ENCODE measurements at regions not wholly inside any gene's neighbourhood (a gene's known extent, or its start where the extent isn't known, plus 50 kb on each side); places are given as distances from the start of the nearest gene placed in this dataset.
"Not testable (repeated sequence)": the region's sequence is repeated elsewhere in the genome, so short reads cannot be mapped to it uniquely, and the experiment has no call there.

DNA sequence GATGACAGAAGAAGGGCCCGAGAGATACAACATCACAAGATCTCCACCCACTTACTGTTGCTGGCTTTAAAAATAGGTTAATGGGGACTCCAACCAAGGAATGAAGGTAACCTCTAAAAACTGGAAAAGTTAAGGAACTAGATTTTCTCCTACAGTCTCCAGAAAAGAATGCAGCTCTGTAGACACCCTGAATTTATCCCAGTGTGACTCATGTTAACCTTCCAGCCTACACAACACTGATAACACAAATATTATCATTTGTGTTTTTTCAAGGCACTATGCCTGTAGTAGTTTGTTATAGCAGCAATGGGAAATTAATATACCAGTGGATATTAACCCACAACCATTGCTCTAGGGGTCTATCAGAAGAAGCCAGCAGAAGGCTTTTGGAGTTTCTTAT is 730.7 kb upstream of the ZP4 start:
- Histone ChIP-seq H3K9me3 (ENCODE audit: insufficient read depth, low read depth, low read length) (no peaks in the 10 kb centered on the region), H3K27ac (ENCODE audit: low read depth, low read length) (no peak overlapping the region), H3K27me3 (ENCODE audit: insufficient read depth, low read length) (no peaks in the 10 kb centered on the region), H3K4me1 (ENCODE audit: insufficient read depth, low read length) (no peaks in the 10 kb centered on the region), H3K4me3 (ENCODE audit: low read length) (no peak overlapping the region), H3K36me3 (ENCODE audit: insufficient read depth, low read length) (no peaks in the 10 kb centered on the region), H3K9ac (ENCODE audit: low read depth, low read length) (no peak overlapping the region)
- no CpG with 5 or more reads among the region's 1 CpG for WGBS

DNA sequence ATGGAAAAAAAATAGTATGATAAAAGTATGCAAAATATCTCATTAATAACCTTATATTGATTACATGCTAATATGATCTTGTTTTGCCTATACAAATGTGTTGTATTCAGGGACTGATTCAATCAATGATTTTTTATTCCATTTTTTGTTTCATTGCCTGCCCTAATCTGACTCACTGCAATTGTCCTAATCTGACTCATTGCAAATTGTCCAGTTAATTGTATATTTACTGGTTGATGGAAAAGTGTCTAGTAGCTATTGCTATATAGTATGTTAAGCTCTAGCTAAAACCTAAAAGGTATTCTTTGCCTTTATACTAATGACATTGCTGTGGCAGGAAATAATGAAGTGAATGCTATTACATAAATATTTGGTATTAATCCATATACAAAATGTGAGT is 728.9 kb upstream of the ZP4 start:
- H3K36me3 ChIP-seq (ENCODE audit: insufficient read depth, low read length): no peaks in the 10 kb centered on the region
- H3K4me1 ChIP-seq (ENCODE audit: insufficient read depth, low read length): no peaks in the 10 kb centered on the region
- H3K27ac ChIP-seq (ENCODE audit: low read depth, low read length): no peak overlapping the region
- no peak overlapping the region for H3K9ac ChIP-seq (ENCODE audit: low read depth, low read length)
- no peaks in the 10 kb centered on the region for H3K27me3 ChIP-seq (ENCODE audit: insufficient read depth, low read length)
- no peaks in the 10 kb centered on the region for H3K9me3 ChIP-seq (ENCODE audit: insufficient read depth, low read depth, low read length)
- H3K4me3 ChIP-seq (ENCODE audit: low read length): no peak overlapping the region

DNA sequence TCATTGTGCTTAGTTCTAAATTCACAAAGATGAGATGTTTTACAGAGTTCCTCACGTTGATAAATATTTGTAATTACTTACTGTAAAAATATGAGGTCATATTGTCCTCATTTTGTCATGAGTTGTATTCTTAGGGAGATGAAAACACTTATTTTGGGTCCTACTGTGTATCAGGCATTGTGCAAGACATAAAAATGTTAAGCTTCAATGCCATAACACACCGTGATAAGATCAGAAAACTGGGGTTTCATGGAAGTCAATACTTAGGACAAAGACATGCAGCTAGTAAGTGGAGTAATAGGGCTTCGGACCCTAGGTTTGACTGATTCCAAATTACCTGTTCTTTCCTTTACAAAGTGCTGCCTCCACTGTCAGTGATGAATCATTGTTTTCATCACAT is 720.7 kb upstream of the ZP4 start:
- Histone ChIP-seq H3K4me1 (ENCODE audit: insufficient read depth, low read length) (0 out of 2 replicates have a peak, but pooled peaks cover 5% of the 10 kb centered on the region), H3K36me3 (ENCODE audit: insufficient read depth, low read length) (no peaks in the 10 kb centered on the region), H3K4me3 (ENCODE audit: low read length) (no peak overlapping the region), H3K27ac (ENCODE audit: low read depth, low read length) (no peak overlapping the region), H3K27me3 (ENCODE audit: insufficient read depth, low read length) (no peaks in the 10 kb centered on the region), H3K9me3 (ENCODE audit: insufficient read depth, low read depth, low read length) (no peaks in the 10 kb centered on the region), H3K9ac (ENCODE audit: low read depth, low read length) (no peak overlapping the region)
- 96% methylated on average over 3 of the region's 3 CpGs for WGBS

DNA sequence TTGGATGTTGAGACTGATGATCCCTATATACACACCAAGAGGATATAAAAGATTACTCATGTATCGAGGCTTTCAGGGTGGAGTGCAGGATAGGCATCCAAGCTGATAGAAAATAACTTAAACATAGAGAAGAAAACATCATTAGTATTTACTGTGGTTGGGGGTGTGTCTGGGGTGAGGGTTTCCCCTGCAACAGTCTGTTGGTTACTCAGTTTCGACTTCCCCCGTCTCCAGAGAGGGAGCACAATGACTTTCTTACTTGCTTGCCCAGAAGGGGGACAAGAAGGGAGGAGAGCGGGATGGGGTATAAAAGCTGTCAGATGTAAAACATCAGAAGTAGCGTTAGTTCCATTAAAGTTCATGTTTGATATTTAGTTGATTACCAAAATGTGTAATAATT is 717.4 kb upstream of the ZP4 start:
- H3K9me3 ChIP-seq (ENCODE audit: insufficient read depth, low read depth, low read length): no peaks in the 10 kb centered on the region
- 96% methylated on average over 4 of the region's 5 CpGs for WGBS

DNA sequence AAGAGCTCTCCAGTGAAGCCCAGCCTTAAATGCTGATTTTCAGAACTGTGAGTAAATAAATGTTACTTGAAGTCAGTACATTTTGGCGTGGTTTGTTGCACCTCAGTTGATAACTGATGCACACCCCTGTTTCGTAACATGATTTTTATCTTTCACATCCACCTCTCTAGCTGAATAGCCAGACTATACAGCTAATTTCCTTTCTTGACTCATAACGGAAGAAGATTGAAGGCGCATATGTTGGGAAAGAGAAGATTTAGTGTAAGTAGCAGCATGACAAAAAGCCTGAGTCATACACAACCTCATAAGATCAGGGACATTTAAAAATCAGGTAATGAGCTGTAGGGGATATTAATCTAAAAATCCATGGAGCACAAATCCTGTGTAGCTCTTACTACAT is 716.2 kb upstream of the ZP4 start:
- no peaks in the 10 kb centered on the region for H3K9me3 ChIP-seq (ENCODE audit: insufficient read depth, low read depth, low read length)
- H3K4me1 ChIP-seq (ENCODE audit: insufficient read depth, low read length): 0 out of 2 replicates have a peak, but pooled peaks cover 5% of the 10 kb centered on the region
- no peak overlapping the region for H3K4me3 ChIP-seq (ENCODE audit: low read length)
- no peak overlapping the region; the same call in 1 of the 2 replicates for H3K9ac ChIP-seq (ENCODE audit: low read depth, low read length)
- no peaks in the 10 kb centered on the region for H3K27me3 ChIP-seq (ENCODE audit: insufficient read depth, low read length)
- H3K27ac ChIP-seq (ENCODE audit: low read depth, low read length): no peak overlapping the region
- no peaks in the 10 kb centered on the region for H3K36me3 ChIP-seq (ENCODE audit: insufficient read depth, low read length)
- WGBS: 91% methylated on average over 2 of the region's 4 CpGs

More for the DNA sequence above, 717.4 kb upstream of the ZP4 start:
- H3K4me1 ChIP-seq (ENCODE audit: insufficient read depth, low read length): 0 out of 2 replicates have a peak, but pooled peaks cover 5% of the 10 kb centered on the region
- no peaks in the 10 kb centered on the region for H3K36me3 ChIP-seq (ENCODE audit: insufficient read depth, low read length)
- no peak overlapping the region for H3K4me3 ChIP-seq (ENCODE audit: low read length)
- no peak overlapping the region for H3K9ac ChIP-seq (ENCODE audit: low read depth, low read length)
- no peak overlapping the region for H3K27ac ChIP-seq (ENCODE audit: low read depth, low read length)
- no peaks in the 10 kb centered on the region for H3K27me3 ChIP-seq (ENCODE audit: insufficient read depth, low read length)

DNA sequence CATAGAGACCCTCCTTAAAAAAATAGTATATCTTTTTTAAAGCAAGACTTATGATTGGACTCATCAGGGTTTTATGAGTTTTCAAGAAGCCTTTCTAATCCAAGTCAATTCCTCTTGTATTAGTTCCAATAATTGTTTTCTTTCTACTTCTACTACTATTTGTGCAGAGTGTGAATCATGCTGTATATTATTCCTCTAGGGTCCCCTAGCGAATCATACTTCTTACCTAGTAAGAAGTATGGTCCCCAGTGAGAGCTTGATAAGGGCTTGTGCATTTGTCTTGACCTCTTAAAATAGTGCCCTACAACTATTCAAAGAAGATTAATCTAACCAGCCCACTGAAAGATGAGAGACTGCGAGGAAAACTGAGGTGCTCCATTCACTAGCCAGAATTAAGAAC is 715.7 kb upstream of the ZP4 start:
- no peak overlapping the region for H3K27ac ChIP-seq (ENCODE audit: low read depth, low read length)
- H3K9ac ChIP-seq (ENCODE audit: low read depth, low read length): no peak overlapping the region
- WGBS: 100% methylated on average over 1 of the region's 2 CpGs
- no peak overlapping the region for H3K4me3 ChIP-seq (ENCODE audit: low read length)
- H3K36me3 ChIP-seq (ENCODE audit: insufficient read depth, low read length): no peaks in the 10 kb centered on the region
- H3K27me3 ChIP-seq (ENCODE audit: insufficient read depth, low read length): no peaks in the 10 kb centered on the region
- no peaks in the 10 kb centered on the region for H3K9me3 ChIP-seq (ENCODE audit: insufficient read depth, low read depth, low read length)
- H3K4me1 ChIP-seq (ENCODE audit: insufficient read depth, low read length): 0 out of 2 replicates have a peak, but pooled peaks cover 5% of the 10 kb centered on the region

DNA sequence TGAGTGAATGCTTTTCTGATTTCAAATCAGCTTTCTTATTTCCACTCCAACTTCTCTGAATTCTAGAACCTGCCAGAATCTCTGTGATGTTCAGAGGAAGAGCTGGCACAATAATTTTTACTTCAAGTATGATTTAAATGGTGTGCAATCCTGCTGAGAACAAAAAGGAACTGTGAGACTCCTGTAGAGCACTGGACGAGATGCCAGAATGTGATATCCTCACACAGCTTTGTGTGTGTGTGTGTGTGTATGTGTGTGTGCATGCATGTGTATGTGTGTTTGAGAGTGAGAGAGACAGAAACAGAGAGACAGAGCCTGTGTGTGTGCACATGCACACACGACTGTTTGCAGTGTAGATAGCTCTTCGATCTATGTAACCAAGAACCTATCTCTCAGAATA is 713.6 kb upstream of the ZP4 start:
- H3K27ac ChIP-seq (ENCODE audit: low read depth, low read length): no peak overlapping the region
- 92% methylated on average over 3 of the region's 3 CpGs for WGBS
- no peaks in the 10 kb centered on the region for H3K9me3 ChIP-seq (ENCODE audit: insufficient read depth, low read depth, low read length)

DNA sequence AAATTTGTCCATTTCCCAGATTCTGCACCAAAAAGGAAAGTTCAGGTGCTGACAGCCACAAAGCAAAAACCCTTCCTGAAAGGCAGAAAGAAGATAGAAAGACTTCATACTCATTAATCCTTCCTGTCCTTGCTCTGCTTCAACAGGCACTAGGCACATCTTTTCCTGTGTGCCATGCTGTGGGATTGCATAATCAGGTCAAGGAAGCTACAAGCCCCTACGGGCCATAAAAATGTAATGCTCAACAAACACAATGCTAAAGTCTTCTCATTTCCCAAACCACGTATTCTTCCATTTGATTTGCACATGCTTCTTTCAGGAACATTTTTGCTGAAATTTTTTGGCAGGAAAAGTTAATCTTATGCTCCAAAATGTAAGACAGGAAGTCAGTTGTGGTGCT is 710.9 kb upstream of the ZP4 start:
- not testable (repeated sequence) for H3K4me1 ChIP-seq (ENCODE audit: insufficient read depth, low read length); H3K4me3 ChIP-seq (ENCODE audit: low read length); H3K27ac ChIP-seq (ENCODE audit: low read depth, low read length); H3K9ac ChIP-seq (ENCODE audit: low read depth, low read length); H3K36me3 ChIP-seq (ENCODE audit: insufficient read depth, low read length); H3K9me3 ChIP-seq (ENCODE audit: insufficient read depth, low read depth, low read length); H3K27me3 ChIP-seq (ENCODE audit: insufficient read depth, low read length)
- WGBS: 81% methylated on average over 2 of the region's 2 CpGs

More for the DNA sequence above, 713.6 kb upstream of the ZP4 start:
- H3K36me3 ChIP-seq (ENCODE audit: insufficient read depth, low read length): no peaks in the 10 kb centered on the region
- H3K4me1 ChIP-seq (ENCODE audit: insufficient read depth, low read length): peaks cover 5% of the 10 kb centered on the region; the same call in 1 of the 2 replicates
- H3K9ac ChIP-seq (ENCODE audit: low read depth, low read length): no peak overlapping the region
- no peak overlapping the region for H3K4me3 ChIP-seq (ENCODE audit: low read length)
- no peaks in the 10 kb centered on the region for H3K27me3 ChIP-seq (ENCODE audit: insufficient read depth, low read length)

DNA sequence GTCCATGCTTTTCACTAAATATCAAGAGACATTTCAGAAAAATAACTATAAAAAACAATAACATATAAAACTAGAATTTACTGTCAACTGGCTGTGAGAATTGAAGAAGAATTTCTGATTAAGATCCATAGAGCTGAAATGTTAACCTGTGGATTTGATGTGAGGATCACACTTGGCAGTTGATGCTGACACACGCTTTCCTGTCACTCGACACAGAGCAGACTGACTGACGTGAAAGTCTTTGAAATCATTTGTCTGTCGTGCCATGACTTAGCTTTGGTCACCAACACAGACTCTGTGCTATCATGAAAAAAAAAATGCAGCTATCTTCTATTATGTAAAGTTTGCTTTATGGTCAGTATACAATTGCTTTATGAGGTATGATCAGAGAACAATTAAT is 706.0 kb upstream of the ZP4 start:
- Histone ChIP-seq H3K4me1 (ENCODE audit: insufficient read depth, low read length) (no peaks in the 10 kb centered on the region; the same call in 1 of the 2 replicates), H3K9me3 (ENCODE audit: insufficient read depth, low read depth, low read length) (no peaks in the 10 kb centered on the region), H3K9ac (ENCODE audit: low read depth, low read length) (no peak overlapping the region), H3K4me3 (ENCODE audit: low read length) (no peak overlapping the region), H3K27me3 (ENCODE audit: insufficient read depth, low read length) (no peaks in the 10 kb centered on the region), H3K36me3 (ENCODE audit: insufficient read depth, low read length) (no peaks in the 10 kb centered on the region), H3K27ac (ENCODE audit: low read depth, low read length) (no peak overlapping the region)
- WGBS: 97% methylated on average over 4 of the region's 4 CpGs

DNA sequence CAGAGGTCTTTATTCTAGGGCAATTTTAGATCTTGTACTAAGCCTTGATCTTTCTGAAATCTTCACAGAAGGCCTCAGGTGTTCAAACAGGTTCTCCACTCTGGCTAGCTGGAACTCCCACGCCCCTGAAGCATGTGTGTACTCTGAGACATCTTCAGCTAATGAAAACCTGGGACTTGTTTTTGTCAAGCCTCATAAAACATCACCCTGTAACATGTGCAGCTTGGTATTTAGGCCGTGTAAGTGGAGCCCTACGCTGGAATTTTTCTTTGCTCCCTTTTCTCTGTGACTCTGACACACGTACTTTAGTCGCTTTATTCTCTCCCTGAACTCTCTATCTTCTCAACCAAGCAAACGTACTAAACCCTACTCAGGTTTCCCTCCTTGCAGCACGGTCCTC is 701.9 kb upstream of the ZP4 start:
- no peaks in the 10 kb centered on the region for H3K27me3 ChIP-seq (ENCODE audit: insufficient read depth, low read length)
- 90% methylated on average over 7 of the region's 7 CpGs for WGBS

DNA sequence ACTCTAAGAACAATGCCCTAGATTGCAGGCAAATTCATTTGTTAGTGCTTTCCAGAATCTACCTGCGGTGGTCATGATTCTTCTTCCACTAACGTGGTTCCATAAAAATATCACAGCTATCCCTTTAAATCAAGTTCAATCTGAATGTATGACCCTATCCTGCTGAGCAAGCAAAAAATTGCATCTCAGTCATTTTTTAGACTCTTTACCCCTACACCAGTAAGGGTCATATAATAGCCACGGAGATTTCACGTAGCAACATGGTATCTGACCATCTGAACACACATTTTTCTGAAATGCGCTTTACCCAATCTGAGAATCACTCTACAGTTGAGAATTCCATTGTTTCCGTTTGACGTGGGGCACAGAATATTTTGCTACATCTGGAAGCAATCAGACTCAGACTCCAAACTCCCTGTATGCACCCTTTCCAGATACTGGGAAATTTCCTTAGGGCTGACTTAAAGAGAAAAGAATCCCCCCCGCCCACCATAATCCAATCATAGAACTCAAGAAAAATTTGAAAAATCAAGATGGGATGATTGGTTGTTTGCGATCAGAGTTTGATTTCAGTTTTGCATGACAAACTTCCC is 699.2 kb upstream of the ZP4 start:
- 97% methylated on average over 8 of the region's 9 CpGs for WGBS
- H3K9ac ChIP-seq (ENCODE audit: low read depth, low read length): no peak overlapping the region

More for the DNA sequence above, 701.9 kb upstream of the ZP4 start:
- Histone ChIP-seq H3K27ac (ENCODE audit: low read depth, low read length) (no peak overlapping the region), H3K36me3 (ENCODE audit: insufficient read depth, low read length) (no peaks in the 10 kb centered on the region), H3K4me3 (ENCODE audit: low read length) (no peak overlapping the region), H3K9me3 (ENCODE audit: insufficient read depth, low read depth, low read length) (no peaks in the 10 kb centered on the region), H3K4me1 (ENCODE audit: insufficient read depth, low read length) (no peaks in the 10 kb centered on the region), H3K9ac (ENCODE audit: low read depth, low read length) (no peak overlapping the region)

DNA sequence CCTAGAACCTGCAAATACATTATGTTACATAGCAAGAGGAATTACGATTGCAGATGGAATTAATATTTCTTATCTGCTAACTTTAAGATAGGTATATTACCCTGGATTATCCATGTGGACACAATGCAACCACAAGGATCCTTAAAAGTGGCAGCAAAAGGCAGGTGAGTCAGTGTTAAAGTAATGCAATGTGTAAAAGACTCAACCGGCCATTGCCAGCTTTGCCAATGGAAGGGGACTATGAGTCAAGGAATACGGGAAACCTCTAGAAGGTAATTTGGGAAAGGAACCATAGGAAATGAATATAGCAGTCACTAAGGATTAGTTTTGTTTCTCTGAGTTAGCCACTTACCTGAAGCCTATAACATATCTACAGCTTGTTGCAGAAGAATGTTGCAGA is 692.1 kb upstream of the ZP4 start:
- no peak overlapping the region for H3K4me3 ChIP-seq (ENCODE audit: low read length)
- H3K27ac ChIP-seq (ENCODE audit: low read depth, low read length): no peak overlapping the region
- H3K9me3 ChIP-seq (ENCODE audit: insufficient read depth, low read depth, low read length): no peaks in the 10 kb centered on the region
- H3K9ac ChIP-seq (ENCODE audit: low read depth, low read length): no peak overlapping the region
- no peaks in the 10 kb centered on the region for H3K27me3 ChIP-seq (ENCODE audit: insufficient read depth, low read length)
- no peaks in the 10 kb centered on the region for H3K4me1 ChIP-seq (ENCODE audit: insufficient read depth, low read length)
- H3K36me3 ChIP-seq (ENCODE audit: insufficient read depth, low read length): no peaks in the 10 kb centered on the region
- WGBS: 94% methylated on average over 2 of the region's 3 CpGs

More for the DNA sequence above, 699.2 kb upstream of the ZP4 start:
- Histone ChIP-seq H3K9me3 (ENCODE audit: insufficient read depth, low read depth, low read length) (no peaks in the 10 kb centered on the region), H3K27ac (ENCODE audit: low read depth, low read length) (no peak overlapping the region), H3K4me1 (ENCODE audit: insufficient read depth, low read length) (no peaks in the 10 kb centered on the region), H3K4me3 (ENCODE audit: low read length) (no peak overlapping the region), H3K36me3 (ENCODE audit: insufficient read depth, low read length) (no peaks in the 10 kb centered on the region), H3K27me3 (ENCODE audit: insufficient read depth, low read length) (no peaks in the 10 kb centered on the region)

All from HUES64 (cell line).